GM21576 (cell line): ENCODE measurements at regions not wholly inside any gene's neighbourhood (a gene's known extent, or its start where the extent isn't known, plus 50 kb on each side); places are given as distances from the start of the nearest gene placed in this dataset.
A peak's percentile ranks its signal among the peaks of the same experiment; 100 is the strongest.

Experiments
- ATAC-seq: cut with Tn5 transposase; IDR thresholded peaks from one replicate; pipeline ENCODE4 v1.9.1; 2021; ENCODE audit warnings: mild to moderate bottlenecking, moderate library complexity; ENCODE audit not compliant: unreplicated experiment

GRCh38 chr9:91120200-91120599, 241.5 kb downstream of the AUH start:
- no peak for ATAC-seq

DNA sequence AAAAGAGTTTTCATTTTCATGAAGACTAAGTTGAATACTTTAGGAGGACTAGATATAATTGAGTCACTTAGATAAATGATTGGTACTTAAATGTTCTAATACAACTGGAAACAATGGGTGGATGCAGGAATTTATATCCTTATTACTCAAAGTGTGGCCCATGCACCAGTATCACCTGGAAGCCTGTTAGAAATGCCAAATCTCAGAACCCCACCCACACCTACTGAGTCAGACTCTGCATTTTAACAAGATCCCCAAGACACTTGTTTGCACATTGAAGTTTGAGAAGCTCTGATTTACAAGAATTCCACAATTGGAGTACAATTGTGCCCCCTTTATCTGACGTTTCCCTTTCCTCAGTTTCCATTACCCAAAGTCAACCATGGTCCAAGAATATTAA, 239.0 kb downstream of the AUH start:
- ATAC-seq = no peak

GRCh38 chr9:91126761-91127445, 234.8 kb downstream of the AUH start:
- ATAC-seq = no peak

- ATAC-seq = no peak
Measured at GRCh38 chr9:91127653-91128052, 234.1 kb downstream of the AUH start.

DNA sequence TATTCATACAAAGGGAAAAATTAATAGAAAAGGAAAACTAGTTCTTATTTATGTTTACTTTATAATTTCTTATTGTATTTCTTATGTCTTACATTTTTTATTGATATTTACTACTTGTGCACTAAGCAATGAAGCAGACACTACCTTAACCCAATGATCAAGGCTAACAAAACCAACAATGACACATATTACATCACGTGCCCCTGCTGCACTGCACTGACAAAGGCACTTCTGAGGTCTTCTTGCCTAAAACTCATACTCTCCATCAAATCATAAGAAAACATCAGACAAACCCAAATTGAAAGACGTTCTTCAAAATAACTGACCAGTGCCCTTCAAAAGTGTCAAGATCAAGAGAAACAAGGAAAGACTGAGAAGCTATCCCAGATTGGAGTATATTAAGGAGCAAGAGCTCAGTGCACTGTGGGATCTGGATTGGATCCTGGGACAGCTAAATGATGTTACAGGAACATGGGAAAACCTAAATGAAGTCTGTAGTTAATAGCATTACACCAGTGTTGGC, 230.9 kb downstream of the AUH start:
- ATAC-seq = no peak

DNA sequence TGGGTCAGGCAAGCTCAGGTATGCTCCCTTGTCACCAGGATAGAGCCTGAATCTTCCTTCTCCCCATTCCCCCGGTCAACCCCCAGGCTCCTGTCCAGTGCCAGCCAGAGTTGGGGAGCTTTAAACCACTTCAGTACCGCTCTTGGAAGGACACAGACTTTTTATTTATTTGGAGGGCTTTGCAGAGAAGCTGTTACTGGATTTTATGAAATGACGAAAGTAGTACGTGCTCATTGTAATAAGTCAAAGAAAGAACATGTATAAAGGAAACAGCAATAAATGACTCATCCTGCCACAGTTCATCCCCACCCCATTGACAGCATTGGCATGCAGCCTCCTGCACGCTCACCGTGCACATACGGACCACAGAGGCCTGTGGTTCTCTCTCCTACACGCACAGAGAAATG, 230.3 kb downstream of the AUH start:
- ATAC-seq = no peak

DNA sequence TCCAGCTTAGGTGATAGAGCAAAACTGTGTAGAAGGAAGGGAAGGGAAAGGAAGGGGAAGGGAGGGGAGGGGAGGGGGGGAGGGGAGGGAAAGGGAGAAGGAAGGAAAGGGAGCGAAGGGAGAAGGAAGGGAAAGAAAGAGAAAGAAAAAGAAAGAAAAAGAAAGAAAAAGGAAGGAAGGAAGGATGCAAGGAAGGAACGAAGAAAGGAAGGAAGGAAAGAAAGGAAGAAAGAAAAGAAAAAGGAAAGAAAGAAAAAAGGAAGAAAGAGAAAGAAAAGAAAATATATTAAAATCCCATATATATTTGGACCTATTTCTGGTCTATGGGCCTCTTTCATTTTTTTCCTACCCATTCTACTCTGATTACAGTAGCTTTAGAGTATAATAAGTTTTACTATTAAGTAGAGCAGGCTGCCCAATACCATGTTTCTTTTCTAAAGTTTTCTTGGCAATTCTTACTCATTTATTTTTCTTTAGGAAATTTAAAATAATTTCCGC, 229.1 kb downstream of the AUH start:
- no peak for ATAC-seq

DNA sequence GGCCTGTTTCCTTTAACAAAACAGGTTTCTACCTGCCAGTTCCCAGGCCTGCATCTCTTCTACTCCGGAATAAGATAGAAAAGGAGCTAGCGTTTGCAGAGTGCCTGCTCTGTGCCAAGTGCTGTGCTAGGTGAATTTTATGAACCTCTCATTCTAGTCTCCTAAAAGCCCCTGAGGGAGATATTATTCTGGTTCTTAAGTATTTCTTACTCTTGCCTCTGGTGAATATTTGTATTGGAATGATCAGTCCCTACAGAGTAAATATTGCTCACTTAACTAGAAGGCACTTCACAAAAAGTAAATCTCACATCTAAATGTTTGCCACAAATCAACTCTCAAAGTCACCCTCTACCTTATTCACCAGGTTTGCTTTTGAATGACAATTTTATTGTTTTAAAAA, 227.1 kb downstream of the AUH start:
- no peak for ATAC-seq

DNA sequence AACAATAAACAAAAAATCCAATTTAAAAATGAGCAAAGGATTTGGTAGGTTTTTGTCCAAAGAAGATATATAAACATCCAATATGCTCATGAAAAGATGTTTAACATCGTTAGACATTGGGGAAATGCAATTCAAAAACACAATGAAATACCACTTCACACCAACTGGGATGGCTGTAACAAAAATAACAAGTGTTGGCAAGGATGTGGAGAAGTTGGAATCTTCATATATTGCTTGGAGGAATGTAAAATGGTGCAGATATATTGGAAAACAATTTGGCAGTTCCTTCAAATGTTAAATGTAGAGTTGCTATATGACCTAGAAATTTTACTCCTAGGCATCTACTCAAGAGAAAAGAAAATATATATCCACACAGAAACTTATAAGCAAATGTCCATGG, 224.3 kb downstream of the AUH start:
- ATAC-seq = no peak

GRCh38 chr9:91138760-91139159, 223.0 kb downstream of the AUH start:
- no peak for ATAC-seq

GRCh38 chr9:91141407-91141965, 220.2 kb downstream of the AUH start:
- no peak for ATAC-seq

- no peak for ATAC-seq
Measured at GRCh38 chr9:91143162-91143561, 218.6 kb downstream of the AUH start.

- ATAC-seq = no peak
Measured at GRCh38 chr9:91143642-91144041, 218.1 kb downstream of the AUH start.

DNA sequence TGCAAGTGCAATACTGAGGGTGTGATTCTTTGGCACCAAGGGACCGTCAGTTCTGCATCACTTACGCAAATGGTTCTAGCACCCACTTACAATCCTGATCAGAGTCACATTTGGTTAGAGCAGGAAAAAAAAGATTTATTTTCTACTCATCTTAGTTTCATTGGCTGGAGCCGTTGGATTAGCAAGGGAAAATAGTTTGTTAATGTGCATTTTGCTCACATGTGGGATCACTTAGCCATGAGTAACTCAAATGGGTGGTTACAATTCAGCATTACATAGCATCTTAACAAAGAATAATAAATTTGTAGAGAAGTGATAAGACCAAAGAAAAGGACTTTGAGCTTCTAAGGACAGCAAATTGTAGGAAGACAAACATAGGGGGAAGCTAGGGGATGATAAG, 216.9 kb downstream of the AUH start:
- ATAC-seq = no peak

DNA sequence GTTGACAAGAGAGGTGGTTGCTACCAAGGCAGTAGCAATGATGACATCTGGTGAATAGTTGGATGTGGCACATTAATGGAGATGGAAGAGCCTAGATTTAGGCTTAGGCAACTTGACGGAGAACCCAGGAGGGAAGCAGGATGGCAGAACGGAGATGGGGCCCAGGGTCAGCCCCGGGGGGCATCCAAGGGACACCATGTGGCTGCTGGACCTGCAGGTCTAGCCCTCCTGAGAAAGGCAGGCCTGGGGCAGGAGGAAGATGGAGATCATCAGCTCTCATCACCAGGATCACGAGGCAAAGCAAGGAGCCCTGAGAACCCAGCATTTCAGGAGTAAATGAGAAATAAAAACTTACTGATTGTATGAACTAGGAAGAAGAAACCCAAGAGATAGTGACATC, 216.2 kb downstream of the AUH start:
- ATAC-seq = no peak

- ATAC-seq = no peak
Measured at GRCh38 chr9:91146391-91147019, 215.2 kb downstream of the AUH start.

- no peak for ATAC-seq
Measured at GRCh38 chr9:91147079-91147708, 214.5 kb downstream of the AUH start.

DNA sequence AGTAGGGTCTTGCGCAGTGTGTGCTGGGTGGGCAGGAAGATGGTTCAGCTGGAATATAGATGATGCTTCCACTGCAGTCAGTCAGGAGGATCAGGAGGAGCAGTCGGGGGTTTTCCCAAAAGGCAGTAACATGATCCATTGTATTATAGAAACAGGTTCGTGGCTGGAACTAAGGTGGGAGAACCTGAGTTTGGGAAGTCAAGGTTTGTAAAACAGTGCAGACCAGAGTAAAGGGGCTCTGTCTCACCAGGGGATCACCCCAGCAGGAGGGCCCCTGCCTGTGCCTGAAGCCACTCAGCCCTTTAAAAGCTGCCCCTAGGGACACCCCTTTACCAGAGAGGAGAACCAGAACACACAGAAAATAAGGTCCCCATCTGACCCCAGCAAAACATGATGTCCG, 213.4 kb downstream of the AUH start:
- no peak for ATAC-seq

DNA sequence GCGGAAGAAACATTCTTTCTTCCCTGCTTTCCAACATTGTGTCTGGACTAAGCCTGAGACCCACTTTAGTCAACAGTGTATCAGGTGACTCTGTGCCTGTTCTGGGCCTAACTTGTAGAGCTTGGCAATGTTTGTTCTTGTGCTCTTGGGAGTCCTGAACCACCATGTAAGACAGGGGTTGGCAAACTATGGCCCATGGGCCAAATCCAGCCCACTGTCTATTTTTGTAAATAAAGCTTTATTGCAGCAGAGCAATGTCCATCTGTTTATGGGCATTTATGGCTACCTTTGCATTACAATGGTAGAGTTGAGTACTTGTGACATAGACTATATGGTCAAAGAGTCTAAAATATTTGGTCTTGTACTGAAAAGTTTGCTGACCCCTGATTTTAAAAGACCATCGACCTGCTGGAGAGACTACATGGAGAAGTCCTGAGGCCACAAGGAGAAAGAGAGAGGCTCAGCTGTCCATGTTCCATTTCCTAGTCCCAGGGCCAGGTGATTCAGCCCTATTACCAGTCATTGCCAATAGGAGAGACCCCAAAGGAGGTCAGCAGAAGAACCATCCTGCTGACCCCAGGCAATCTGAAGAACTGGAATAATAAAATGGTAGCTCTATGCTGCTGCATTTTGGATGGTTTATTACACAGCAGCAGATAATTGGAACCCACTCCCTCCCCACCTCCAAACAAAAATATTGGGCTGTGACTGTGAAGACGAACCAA, 211.3 kb downstream of the AUH start:
- no peak for ATAC-seq

- ATAC-seq = peak; percentile 72
Measured at GRCh38 chr9:91150998-91151717, 210.6 kb downstream of the AUH start.
